GM18498 (cell line): ENCODE measurements at regions not wholly inside any gene's neighbourhood (a gene's known extent, or its start where the extent isn't known, plus 50 kb on each side); places are given as distances from the start of the nearest gene placed in this dataset.
"Not testable (repeated sequence)": the region's sequence is repeated elsewhere in the genome, so short reads cannot be mapped to it uniquely, and the experiment has no call there.

Source experiments
- ATAC-seq: cut with Tn5 transposase; IDR thresholded peaks from one replicate; pipeline ENCODE4 v1.9.1; 2021; ENCODE audit warnings: mild to moderate bottlenecking, moderate library complexity; ENCODE audit not compliant: unreplicated experiment

DNA sequence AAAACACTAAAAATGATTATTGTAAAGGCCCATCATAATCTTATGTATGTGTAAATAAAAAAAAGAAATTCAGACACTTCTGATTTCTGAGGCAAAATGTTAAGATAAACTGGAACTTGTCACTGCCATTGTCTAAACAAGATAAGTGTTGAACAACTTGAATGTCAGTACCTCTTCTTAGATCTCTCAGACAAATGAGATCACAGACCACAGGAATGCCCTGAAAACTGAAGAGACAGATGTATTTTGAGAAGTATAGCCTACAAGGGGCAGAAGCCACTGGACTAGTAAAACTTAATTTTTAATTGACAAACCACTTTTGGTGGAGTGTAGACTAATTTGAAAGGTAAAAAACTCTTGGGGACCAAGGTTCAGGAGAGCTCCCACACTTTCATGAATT is 375.5 kb upstream of the SLITRK5 start:
- ATAC-seq: no peak

GRCh38 chr13:87302034-87302433 is 369.1 kb upstream of the SLITRK5 start:
- no peak for ATAC-seq

- no peak for ATAC-seq
Observed at GRCh38 chr13:87302931-87303330, 368.2 kb upstream of the SLITRK5 start.

DNA sequence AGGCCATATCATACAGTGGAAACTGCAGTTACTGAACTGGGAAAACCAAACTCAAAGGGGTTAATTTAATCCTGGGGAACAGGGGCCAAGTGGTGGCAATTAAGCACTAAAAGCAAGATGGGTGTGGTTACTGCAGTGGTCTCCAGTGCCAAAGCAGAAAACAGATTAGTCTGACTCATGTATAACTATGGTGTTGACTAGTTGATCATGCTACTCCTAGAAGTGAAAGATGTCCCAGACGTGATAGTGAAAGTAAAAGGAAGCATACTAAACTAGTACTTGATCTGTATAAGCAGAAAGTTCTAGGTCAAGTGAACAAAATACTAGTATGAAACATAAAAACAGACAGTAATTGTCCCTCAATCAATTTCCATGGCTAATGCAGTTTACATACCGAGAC is 360.0 kb upstream of the SLITRK5 start:
- ATAC-seq: no peak

DNA sequence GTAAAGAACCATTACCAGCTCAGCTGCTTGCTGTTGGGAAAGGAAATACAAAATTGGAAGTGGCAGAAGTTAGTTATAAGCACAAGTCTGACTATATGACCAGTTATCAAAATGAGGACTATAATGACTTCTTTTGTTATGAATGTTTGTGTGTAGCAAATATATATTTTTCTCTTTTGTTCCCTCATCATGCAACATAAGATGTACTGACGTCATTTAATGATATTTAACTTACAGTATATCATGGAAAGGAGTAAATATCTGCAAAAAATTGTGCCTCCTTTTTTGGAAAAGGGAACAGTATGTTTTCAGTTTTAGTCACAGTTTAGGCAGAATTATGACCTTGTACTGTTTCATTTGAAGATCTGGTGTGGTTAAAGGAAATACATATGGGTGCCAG is 356.3 kb upstream of the SLITRK5 start:
- no peak for ATAC-seq

GRCh38 chr13:87322386-87322785 is 348.8 kb upstream of the SLITRK5 start:
- no peak for ATAC-seq

- ATAC-seq: no peak
Observed at GRCh38 chr13:87324558-87324957, 346.6 kb upstream of the SLITRK5 start.

GRCh38 chr13:87331178-87331577 is 340.0 kb upstream of the SLITRK5 start:
- no peak for ATAC-seq

DNA sequence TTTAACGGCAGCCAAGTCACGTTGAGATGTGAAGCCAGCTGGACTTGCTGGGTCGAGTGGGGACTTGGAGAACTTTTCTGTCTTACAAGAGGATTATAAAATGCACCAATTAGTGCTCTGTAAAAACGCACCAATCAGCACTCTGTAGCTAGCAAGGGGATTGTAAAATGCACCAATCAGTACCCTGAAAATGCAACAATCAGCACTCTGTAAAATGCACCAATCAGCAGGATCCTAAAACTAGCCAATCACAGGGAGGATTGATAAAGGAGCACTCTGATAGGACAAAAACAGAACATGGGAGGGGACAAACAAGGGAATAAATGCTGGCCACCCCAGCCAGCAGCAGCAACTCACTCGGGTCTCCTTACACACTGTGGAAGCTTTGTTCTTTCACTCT is 337.6 kb upstream of the SLITRK5 start:
- no peak for ATAC-seq

- no peak for ATAC-seq
Observed at GRCh38 chr13:87334176-87334575, 337.0 kb upstream of the SLITRK5 start.

- not testable (repeated sequence) for ATAC-seq
Observed at GRCh38 chr13:87336346-87336889, 334.8 kb upstream of the SLITRK5 start.

GRCh38 chr13:87344176-87344575 is 327.0 kb upstream of the SLITRK5 start:
- ATAC-seq: no peak

DNA sequence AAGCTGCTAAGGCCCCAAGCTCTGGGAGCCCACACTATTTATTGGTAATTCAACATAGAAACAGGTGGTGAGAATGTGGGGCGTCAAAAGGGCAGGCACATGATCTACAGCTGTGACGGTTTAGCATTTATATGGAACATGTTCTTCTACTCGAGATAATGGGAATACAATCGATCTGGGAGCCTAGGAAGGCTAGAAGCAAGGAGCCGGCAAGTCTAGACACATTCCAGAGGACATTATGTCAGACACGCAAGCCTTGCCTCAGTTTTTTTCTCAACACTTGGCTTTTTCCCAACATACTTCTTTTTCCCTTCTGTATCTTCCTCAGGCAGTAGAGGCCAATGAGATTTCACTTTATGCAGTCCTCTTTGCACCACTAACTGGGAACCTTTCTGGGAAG is 315.7 kb upstream of the SLITRK5 start:
- ATAC-seq: no peak

GRCh38 chr13:87356314-87356713 is 314.9 kb upstream of the SLITRK5 start:
- ATAC-seq: no peak

DNA sequence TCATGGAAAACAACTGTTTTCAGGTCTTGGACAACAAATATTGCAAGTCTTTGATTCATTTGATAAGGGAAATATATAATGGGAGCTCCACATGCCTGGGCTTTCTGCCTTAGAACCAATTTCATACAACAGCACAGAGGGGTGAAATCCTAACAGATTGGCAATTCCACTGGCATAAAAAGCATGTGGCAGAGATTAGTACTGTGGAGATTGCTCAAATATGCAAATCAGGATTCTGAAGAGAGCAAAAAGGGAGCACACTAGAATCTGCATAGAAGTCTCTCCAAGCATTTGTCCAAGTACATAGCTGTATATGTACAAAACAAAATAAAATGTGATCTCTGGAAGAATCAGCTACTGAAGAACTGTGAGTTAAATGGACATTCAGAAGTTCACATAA is 312.9 kb upstream of the SLITRK5 start:
- no peak for ATAC-seq

GRCh38 chr13:87361216-87361615 is 310.0 kb upstream of the SLITRK5 start:
- no peak for ATAC-seq

GRCh38 chr13:87368639-87369038 is 302.5 kb upstream of the SLITRK5 start:
- ATAC-seq: no peak

GRCh38 chr13:87376081-87376480 is 295.1 kb upstream of the SLITRK5 start:
- ATAC-seq: no peak

DNA sequence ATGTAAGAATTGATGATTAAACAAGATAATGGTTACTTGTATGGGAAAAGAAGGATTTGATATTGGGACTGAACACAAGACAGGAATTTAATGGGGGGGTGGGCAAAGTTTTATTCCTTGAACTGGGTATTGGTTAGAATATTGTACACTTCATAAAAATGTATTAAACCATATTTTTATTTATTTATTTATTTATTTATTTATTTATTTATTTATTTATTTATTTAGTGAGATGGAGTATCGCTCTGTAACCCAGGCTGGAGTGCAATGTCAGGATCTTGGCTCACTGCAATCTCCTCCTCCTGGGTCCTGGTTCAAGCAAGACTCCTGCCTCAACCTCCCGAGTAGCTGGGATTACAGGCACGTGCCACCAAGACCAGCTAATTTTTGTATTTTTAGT is 287.1 kb upstream of the SLITRK5 start:
- no peak for ATAC-seq

DNA sequence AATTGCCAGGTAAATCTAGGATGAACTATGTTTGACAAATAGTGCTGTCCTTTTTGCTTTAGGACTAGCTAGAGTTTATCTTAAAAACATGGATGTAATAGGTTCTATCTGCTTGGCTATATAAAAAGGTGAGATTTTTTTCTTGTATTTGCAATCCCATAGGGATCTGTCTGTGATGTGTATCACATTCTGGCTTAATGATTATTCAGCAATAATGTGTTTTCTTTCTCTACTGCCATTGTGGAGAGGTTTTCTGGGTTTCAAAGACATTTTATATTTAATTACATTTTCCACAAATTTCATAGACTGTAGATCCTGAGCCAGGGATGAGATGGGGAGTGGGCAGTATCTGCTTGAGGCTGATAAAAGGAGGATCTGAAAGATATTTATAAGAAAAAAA is 277.8 kb upstream of the SLITRK5 start:
- no peak for ATAC-seq

- ATAC-seq: no peak
Observed at GRCh38 chr13:87398047-87398446, 273.1 kb upstream of the SLITRK5 start.

DNA sequence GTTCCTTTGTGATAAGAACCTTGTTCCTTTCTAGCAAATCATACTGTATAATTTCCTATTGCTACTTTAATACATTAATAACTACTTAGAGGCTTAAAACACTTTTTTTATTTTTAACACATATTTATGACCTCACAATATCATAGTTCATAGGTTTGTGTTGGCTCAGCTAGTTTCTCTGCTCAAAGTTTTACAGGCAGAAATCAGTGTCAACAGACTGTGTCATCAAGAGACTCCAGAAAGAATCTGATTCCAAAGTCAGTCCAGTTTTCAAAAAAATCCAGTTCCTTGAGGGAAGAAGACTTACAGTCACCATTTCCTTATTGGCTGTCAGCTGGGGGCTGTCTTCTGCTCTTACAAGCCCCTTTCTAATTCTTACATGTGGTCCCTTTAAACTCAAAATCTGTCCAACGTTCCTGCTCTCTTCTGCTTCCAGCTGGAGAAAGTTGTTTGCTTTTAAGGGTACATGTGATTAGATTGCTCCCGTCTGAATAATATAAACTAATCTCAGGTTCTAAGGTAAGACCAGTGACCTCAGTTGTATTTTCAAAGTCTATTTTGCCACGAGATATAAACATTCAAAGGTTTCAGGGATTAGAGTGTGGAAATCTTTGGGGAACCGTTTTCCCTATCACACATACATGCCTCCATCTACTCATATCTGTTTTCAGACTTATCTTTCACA is 267.3 kb upstream of the SLITRK5 start:
- no peak for ATAC-seq

- ATAC-seq: no peak
Observed at GRCh38 chr13:87426742-87427141, 244.4 kb upstream of the SLITRK5 start.
